ENCODE measurements at regions not wholly inside any gene's neighbourhood (a gene's known extent, or its start where the extent isn't known, plus 50 kb on each side); places are given as distances from the start of the nearest gene placed in this dataset.

GRCh38 chr4:155478336-155478835, 101.6 kb upstream of the MAP9 start:
- POLR2A ChIA-PET (ENCODE audit: low non-redundant PET), result no interaction called here
- no peak for DNase-seq (ENCODE audit: low spot score)
- CTCF ChIA-PET, result no interaction called here
- TF ChIP-seq CTCF (conservative IDR thresholded peaks at IDR 0.05; ENCODE audit: low read depth), result no peak
- no peak overlapping the region for H3K27ac ChIP-seq

- ChIA-PET POLR2A (ENCODE audit: low non-redundant PET) (no interaction called here), CTCF (no interaction called here)
- no peak overlapping the region for H3K27ac ChIP-seq
- TF ChIP-seq CTCF (conservative IDR thresholded peaks at IDR 0.05; ENCODE audit: low read depth), result no peak
- DNase-seq (ENCODE audit: low spot score), result no peak
Observed at GRCh38 chr4:155474758-155475157, 98.0 kb upstream of the MAP9 start.

GRCh38 chr4:155473420-155474095, 96.8 kb upstream of the MAP9 start:
- no peak for TF ChIP-seq CTCF (conservative IDR thresholded peaks at IDR 0.05; ENCODE audit: low read depth)
- CTCF ChIA-PET, result no interaction called here
- no peak for DNase-seq (ENCODE audit: low spot score)
- POLR2A ChIA-PET (ENCODE audit: low non-redundant PET), result no interaction called here
- H3K27ac ChIP-seq, result no peak overlapping the region

- DNase-seq (ENCODE audit: low spot score), result no peak
- ChIA-PET CTCF (no interaction called here), POLR2A (ENCODE audit: low non-redundant PET) (no interaction called here)
Observed at GRCh38 chr4:155468282-155468681, 91.5 kb upstream of the MAP9 start.

GRCh38 chr4:155450676-155451075, 73.9 kb upstream of the MAP9 start:
- CTCF ChIA-PET, result no interaction called here
- DNase-seq (ENCODE audit: low spot score), result no peak
- no peak for TF ChIP-seq CTCF (conservative IDR thresholded peaks at IDR 0.05; ENCODE audit: low read depth)
- H3K27ac ChIP-seq, result no peak overlapping the region
- POLR2A ChIA-PET (ENCODE audit: low non-redundant PET), result no interaction called here

More at GRCh38 chr4:155468282-155468681, 91.5 kb upstream of the MAP9 start:
- TF ChIP-seq CTCF (conservative IDR thresholded peaks at IDR 0.05; ENCODE audit: low read depth), result no peak
- H3K27ac ChIP-seq, result no peak overlapping the region

GRCh38 chr4:155445306-155445705, 68.5 kb upstream of the MAP9 start:
- no peak for DNase-seq (ENCODE audit: low spot score)
- ChIA-PET POLR2A (ENCODE audit: low non-redundant PET) (no interaction called here), CTCF (interaction anchor here (0.6 kb wide), 1 partner anchor 1842 kb away, joined by 3 read pairs; no protein-coding TSS in a partner anchor)
- no peak for TF ChIP-seq CTCF (conservative IDR thresholded peaks at IDR 0.05; ENCODE audit: low read depth)
- no peak overlapping the region for H3K27ac ChIP-seq
